Endodermal cell (in vitro differentiated cells): ENCODE measurements at regions not wholly inside any gene's neighbourhood (a gene's known extent, or its start where the extent isn't known, plus 50 kb on each side); places are given as distances from the start of the nearest gene placed in this dataset.

Experiments used
- DNase-seq: peaks from one replicate; pipeline ENCODE4 v3.0.0-alpha.2; 2017
- H3K27ac ChIP-seq: 2 replicates; pipeline ENCODE4 v1.5.1; 2013; ENCODE audit warnings: mild to moderate bottlenecking, low read depth, low read length, moderate library complexity
- H3K27me3 ChIP-seq: 2 replicates; pipeline ENCODE4 v1.6.1; 2013; ENCODE audit warnings: mild to moderate bottlenecking, low read length, moderate library complexity; ENCODE audit not compliant: insufficient read depth, control insufficient read depth, poor library complexity, severe bottlenecking
- H3K36me3 ChIP-seq: 2 replicates; pipeline ENCODE4 v1.7.0; 2013; ENCODE audit warnings: mild to moderate bottlenecking, low read length, moderate library complexity; ENCODE audit not compliant: control insufficient read depth, insufficient read depth
- H3K4me1 ChIP-seq: one replicate; pipeline ENCODE4 v1.7.0; 2013; ENCODE audit warnings: low read length; ENCODE audit not compliant: control insufficient read depth, insufficient read depth
- H3K4me3 ChIP-seq: 2 replicates; pipeline ENCODE4 v1.5.1; 2013; ENCODE audit warnings: mild to moderate bottlenecking, low read length, moderate library complexity
- H3K9ac ChIP-seq: 2 replicates; pipeline ENCODE4 v1.6.1; 2013; ENCODE audit warnings: mild to moderate bottlenecking, low read length, moderate library complexity; ENCODE audit not compliant: poor library complexity, severe bottlenecking; ENCODE audit errors: extremely low read depth
- H3K9me3 ChIP-seq: 2 replicates; pipeline ENCODE4 v1.6.1; 2013; ENCODE audit warnings: mild to moderate bottlenecking, low read length, moderate library complexity; ENCODE audit not compliant: control insufficient read depth
- H3K27ac Mint-ChIP-seq: 2 replicates; pipeline ENCODE4 v1.8.0; 2020; ENCODE audit warnings: mixed read lengths
- H3K27me3 Mint-ChIP-seq: 2 replicates; pipeline ENCODE4 v1.8.0; 2021; ENCODE audit warnings: mild to moderate bottlenecking, mixed read lengths; ENCODE audit not compliant: insufficient read depth
- H3K36me3 Mint-ChIP-seq: 2 replicates; pipeline ENCODE4 v1.8.0; 2020; ENCODE audit warnings: low read depth, mixed read lengths
- H3K4me1 Mint-ChIP-seq: 2 replicates; pipeline ENCODE4 v1.8.0; 2020; ENCODE audit warnings: mixed read lengths
- H3K4me3 Mint-ChIP-seq: 2 replicates; pipeline ENCODE4 v1.8.0; 2020; ENCODE audit warnings: mild to moderate bottlenecking, moderate library complexity, mixed read lengths
- H3K9me3 Mint-ChIP-seq: 2 replicates; pipeline ENCODE4 v1.8.0; 2020; ENCODE audit warnings: mild to moderate bottlenecking, mixed read lengths
- CTCF ChIP-seq: fragments of 200-600 bp; sonication (generic); conservative IDR thresholded peaks from 2 replicates; pipeline ENCODE4 v1.5.0; 2021; ENCODE audit warnings: antibody characterized with exemption, mild to moderate bottlenecking
- WGBS, 2 experiments: methylation state at CpG; one replicate each; pipeline versions ENCODE4 v1.1.5 to v1.1.7; 2013; ENCODE audit warnings: missing lambda C conversion rate in 2 of 2, mixed read lengths in 1 of 2; ENCODE audit not compliant: insufficient coverage in 1 of 2, insufficient read length in 1 of 2; 5-methylcytosine and 5-hydroxymethylcytosine counted together

DNA sequence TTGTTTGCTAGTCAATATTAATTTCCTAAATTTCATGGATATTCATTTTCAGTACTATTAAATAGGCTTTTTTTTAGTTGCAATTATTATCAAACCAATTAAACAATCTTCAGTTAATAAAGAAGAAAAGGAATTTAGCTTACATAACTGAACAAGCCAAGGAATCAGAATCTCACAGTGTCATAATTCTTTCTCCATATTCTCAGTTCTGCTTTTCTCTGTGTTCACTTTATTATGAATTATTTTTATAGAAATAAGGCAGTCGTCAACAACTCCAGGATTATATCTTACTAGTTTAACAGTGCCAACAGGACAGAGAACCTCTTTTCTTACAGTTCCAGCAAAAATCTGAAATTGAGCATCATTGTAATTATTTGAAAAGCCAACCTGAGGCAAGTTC, 221.7 kb downstream of the CGGBP1 start:
- no peaks in the 10 kb centered on the region for H3K27me3 Mint-ChIP-seq
- H3K9me3 Mint-ChIP-seq = peaks cover 3% of the 10 kb centered on the region
- no peak overlapping the region for H3K4me3 Mint-ChIP-seq
- H3K9ac ChIP-seq = no peak overlapping the region
- WGBS, 2 experiments = 91% methylated on average over 1 of the region's 1 CpG; no CpG with 5 or more reads in 1 of the 2 experiments
- no peak for DNase-seq
- no peaks in the 10 kb centered on the region for H3K36me3 Mint-ChIP-seq
- H3K4me1 Mint-ChIP-seq = no peaks in the 10 kb centered on the region
- H3K27ac Mint-ChIP-seq = no peak overlapping the region
- H3K9me3 ChIP-seq = no peaks in the 10 kb centered on the region
- no peaks in the 10 kb centered on the region for H3K27me3 ChIP-seq
- H3K4me1 ChIP-seq = no peaks in the 10 kb centered on the region
- no peak overlapping the region for H3K27ac ChIP-seq
- no peaks in the 10 kb centered on the region for H3K36me3 ChIP-seq
- TF ChIP-seq CTCF = no peak
- H3K4me3 ChIP-seq = no peak overlapping the region

GRCh38 chr3:87836026-87836425, 222.8 kb downstream of the CGGBP1 start:
- no peaks in the 10 kb centered on the region for H3K27me3 Mint-ChIP-seq
- whole genome bisulfite sequencing, 2 experiments = 100% methylated on average over 1 of the region's 1 CpG
- no peaks in the 10 kb centered on the region for H3K36me3 Mint-ChIP-seq
- DNase-seq = no peak
- Histone ChIP-seq H3K4me1 (no peaks in the 10 kb centered on the region), H3K4me3 (no peak overlapping the region), H3K27me3 (no peaks in the 10 kb centered on the region), H3K27ac (no peak overlapping the region), H3K9me3 (no peaks in the 10 kb centered on the region), H3K36me3 (no peaks in the 10 kb centered on the region), H3K9ac (no peak overlapping the region)
- no peak overlapping the region for H3K27ac Mint-ChIP-seq
- H3K4me3 Mint-ChIP-seq = no peak overlapping the region
- H3K4me1 Mint-ChIP-seq = no peaks in the 10 kb centered on the region
- peaks cover 3% of the 10 kb centered on the region for H3K9me3 Mint-ChIP-seq
- TF ChIP-seq CTCF = no peak

GRCh38 chr3:87835236-87835635, 223.6 kb downstream of the CGGBP1 start:
- Histone ChIP-seq H3K4me3 (no peak overlapping the region), H3K4me1 (no peaks in the 10 kb centered on the region), H3K9ac (no peak overlapping the region), H3K36me3 (no peaks in the 10 kb centered on the region), H3K27me3 (no peaks in the 10 kb centered on the region), H3K9me3 (no peaks in the 10 kb centered on the region), H3K27ac (no peak overlapping the region)
- Mint-ChIP-seq H3K4me3 (no peak overlapping the region), H3K9me3 (peaks cover 3% of the 10 kb centered on the region), H3K4me1 (no peaks in the 10 kb centered on the region), H3K36me3 (no peaks in the 10 kb centered on the region), H3K27me3 (no peaks in the 10 kb centered on the region), H3K27ac (no peak overlapping the region)
- DNase-seq = no peak
- WGBS, 2 experiments = 60 to 96% methylated on average over 1 to 3 of the region's 4 CpGs
- TF ChIP-seq CTCF = no peak
